K562 (cell line): ENCODE measurements at regions not wholly inside any gene's neighbourhood (a gene's known extent, or its start where the extent isn't known, plus 50 kb on each side); places are given as distances from the start of the nearest gene placed in this dataset.

Experiments
- CBX3 ChIP-seq, 2 experiments: IDR thresholded peaks; 1 replicate in 1 of 2; 2 replicates in 1 of 2; pipeline ENCODE4 v1.6.1; 2012; ENCODE audit warnings: inconsistent platforms in 2 of 2, low read length in 2 of 2, borderline replicate concordance in 1 of 2, control low read depth in 1 of 2
- CBX8 ChIP-seq: fragments of 200-600 bp; sonication (generic); IDR thresholded peaks from 2 replicates; pipeline ENCODE4 v1.6.1; 2012; ENCODE audit warnings: borderline replicate concordance, mixed run types, low read depth, mild to moderate bottlenecking, moderate library complexity, mixed read lengths, low read length, control low read depth, inconsistent platforms; ENCODE audit not compliant: poor library complexity, severe bottlenecking; ENCODE audit errors: extremely low read depth
- ETV6 ChIP-seq, 3 experiments: fragments of 150-350 bp in 1 of 3; sonication (generic) in 1 of 3; formaldehyde crosslinking in 1 of 3; IDR thresholded peaks; 2 replicates each; pipeline versions ENCODE4 v1.6.1 to v1.8.0; 2014 to 2022; ENCODE audit warnings: borderline replicate concordance in 2 of 3, low read depth in 2 of 3, antibody characterized with exemption in 1 of 3, low read length in 1 of 3, mild to moderate bottlenecking in 1 of 3, missing genetic modification reagents in 1 of 3
- FOXA3 ChIP-seq, 2 experiments: fragments of 450-650 bp in 1 of 2; sonication (generic) in 1 of 2; formaldehyde crosslinking; IDR thresholded peaks in 1 of 2; conservative IDR thresholded peaks in 1 of 2; 2 replicates each; pipeline versions ENCODE4 v1.4.0 to v1.8.0; 2020 to 2022; ENCODE audit warnings: mild to moderate bottlenecking in 2 of 2, missing genetic modification reagents in 1 of 2
- GATAD2B ChIP-seq: fragments of 450-650 bp; IDR thresholded peaks from 2 replicates; pipeline ENCODE4 v1.6.1; 2017; ENCODE audit warnings: mild to moderate bottlenecking, borderline replicate concordance
- NCOA2 ChIP-seq, 2 experiments: fragments of 450-650 bp; IDR thresholded peaks; 2 replicates each; pipeline ENCODE4 v1.6.1; 2018; ENCODE audit warnings: mild to moderate bottlenecking in 2 of 2, moderate library complexity in 1 of 2; ENCODE audit not compliant: partially characterized antibody in 2 of 2
- SIRT6 ChIP-seq: IDR thresholded peaks from one replicate; pipeline ENCODE4 v1.6.1; 2012; ENCODE audit warnings: low read depth, mild to moderate bottlenecking, control low read depth, inconsistent platforms, low read length, moderate library complexity
- SMAD2 ChIP-seq: fragments of 150-350 bp; IDR thresholded peaks from 2 replicates; pipeline ENCODE4 v1.6.1; 2014; ENCODE audit warnings: low read depth, mild to moderate bottlenecking, low read length
- TFAM ChIP-seq: fragments of 250-450 bp; sonication (Bioruptor Pico); conservative IDR thresholded peaks from 2 replicates; pipeline ENCODE4 v1.5.0; 2021; ENCODE audit warnings: mild to moderate bottlenecking, moderate library complexity
- TGIF2 ChIP-seq: sonication (generic); formaldehyde crosslinking; IDR thresholded peaks from 2 replicates; pipeline ENCODE4 v1.8.1; 2022; ENCODE audit warnings: mild to moderate bottlenecking, missing genetic modification reagents, moderate library complexity
- ZNF316 ChIP-seq: fragments of 450-650 bp; IDR thresholded peaks from 2 replicates; pipeline ENCODE4 v1.6.1; 2016
- ZNF584 ChIP-seq: fragments of 200-800 bp; sonication (Bioruptor generic); IDR thresholded peaks from 2 replicates; pipeline ENCODE4 v1.6.1; 2016; ENCODE audit warnings: low read depth, mild to moderate bottlenecking, missing genetic modification characterization, missing compliant biosample characterization
- TF ChIP-seq, protein P1 (sequence below): fragments of 450-650 bp; IDR thresholded peaks from 2 replicates; pipeline ENCODE4 v1.6.1; 2016; ENCODE audit warnings: mild to moderate bottlenecking, moderate library complexity
- TF ChIP-seq, protein P2 (sequence below): fragments of 450-650 bp; formaldehyde crosslinking; IDR thresholded peaks from 2 replicates; pipeline ENCODE4 v1.4.0; 2020; ENCODE audit warnings: mild to moderate bottlenecking, moderate library complexity

DNA sequence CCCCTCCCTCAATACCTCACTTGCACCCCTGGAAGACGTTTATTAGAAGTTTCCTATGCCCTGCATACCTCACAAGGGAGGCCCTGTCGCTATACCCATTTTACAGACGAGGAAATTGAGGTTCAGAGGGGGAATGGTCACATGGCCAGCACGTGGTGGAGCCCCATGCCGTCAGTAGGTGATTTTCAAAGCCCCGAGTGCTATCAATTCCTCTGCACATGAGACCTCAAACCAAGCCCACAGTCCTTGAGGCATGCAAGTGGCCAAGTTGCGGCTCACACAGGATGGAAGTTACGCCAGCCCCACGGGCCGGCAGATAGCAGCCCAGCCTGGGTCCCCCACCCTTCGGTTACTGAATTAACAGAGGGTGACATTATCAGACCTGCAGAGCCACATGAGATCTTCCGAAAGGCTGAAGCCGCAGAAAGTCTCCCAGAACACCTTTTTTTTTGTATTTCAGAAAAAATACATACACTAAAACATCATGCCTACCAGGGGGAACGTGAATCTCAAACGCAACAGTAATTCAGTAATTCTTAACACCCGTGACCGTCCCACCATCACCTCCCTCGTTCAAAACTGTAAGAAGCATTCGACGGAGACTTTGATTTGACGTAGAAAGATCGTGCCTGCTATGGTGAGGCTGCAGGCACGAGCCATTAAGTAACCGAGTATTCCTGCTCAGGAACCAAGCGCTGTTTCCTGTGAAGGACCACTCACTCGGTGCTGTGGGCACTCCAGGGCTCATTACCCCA is 129.0 kb downstream of the RFLNA start (continued):
- TF ChIP-seq, protein P1, sequence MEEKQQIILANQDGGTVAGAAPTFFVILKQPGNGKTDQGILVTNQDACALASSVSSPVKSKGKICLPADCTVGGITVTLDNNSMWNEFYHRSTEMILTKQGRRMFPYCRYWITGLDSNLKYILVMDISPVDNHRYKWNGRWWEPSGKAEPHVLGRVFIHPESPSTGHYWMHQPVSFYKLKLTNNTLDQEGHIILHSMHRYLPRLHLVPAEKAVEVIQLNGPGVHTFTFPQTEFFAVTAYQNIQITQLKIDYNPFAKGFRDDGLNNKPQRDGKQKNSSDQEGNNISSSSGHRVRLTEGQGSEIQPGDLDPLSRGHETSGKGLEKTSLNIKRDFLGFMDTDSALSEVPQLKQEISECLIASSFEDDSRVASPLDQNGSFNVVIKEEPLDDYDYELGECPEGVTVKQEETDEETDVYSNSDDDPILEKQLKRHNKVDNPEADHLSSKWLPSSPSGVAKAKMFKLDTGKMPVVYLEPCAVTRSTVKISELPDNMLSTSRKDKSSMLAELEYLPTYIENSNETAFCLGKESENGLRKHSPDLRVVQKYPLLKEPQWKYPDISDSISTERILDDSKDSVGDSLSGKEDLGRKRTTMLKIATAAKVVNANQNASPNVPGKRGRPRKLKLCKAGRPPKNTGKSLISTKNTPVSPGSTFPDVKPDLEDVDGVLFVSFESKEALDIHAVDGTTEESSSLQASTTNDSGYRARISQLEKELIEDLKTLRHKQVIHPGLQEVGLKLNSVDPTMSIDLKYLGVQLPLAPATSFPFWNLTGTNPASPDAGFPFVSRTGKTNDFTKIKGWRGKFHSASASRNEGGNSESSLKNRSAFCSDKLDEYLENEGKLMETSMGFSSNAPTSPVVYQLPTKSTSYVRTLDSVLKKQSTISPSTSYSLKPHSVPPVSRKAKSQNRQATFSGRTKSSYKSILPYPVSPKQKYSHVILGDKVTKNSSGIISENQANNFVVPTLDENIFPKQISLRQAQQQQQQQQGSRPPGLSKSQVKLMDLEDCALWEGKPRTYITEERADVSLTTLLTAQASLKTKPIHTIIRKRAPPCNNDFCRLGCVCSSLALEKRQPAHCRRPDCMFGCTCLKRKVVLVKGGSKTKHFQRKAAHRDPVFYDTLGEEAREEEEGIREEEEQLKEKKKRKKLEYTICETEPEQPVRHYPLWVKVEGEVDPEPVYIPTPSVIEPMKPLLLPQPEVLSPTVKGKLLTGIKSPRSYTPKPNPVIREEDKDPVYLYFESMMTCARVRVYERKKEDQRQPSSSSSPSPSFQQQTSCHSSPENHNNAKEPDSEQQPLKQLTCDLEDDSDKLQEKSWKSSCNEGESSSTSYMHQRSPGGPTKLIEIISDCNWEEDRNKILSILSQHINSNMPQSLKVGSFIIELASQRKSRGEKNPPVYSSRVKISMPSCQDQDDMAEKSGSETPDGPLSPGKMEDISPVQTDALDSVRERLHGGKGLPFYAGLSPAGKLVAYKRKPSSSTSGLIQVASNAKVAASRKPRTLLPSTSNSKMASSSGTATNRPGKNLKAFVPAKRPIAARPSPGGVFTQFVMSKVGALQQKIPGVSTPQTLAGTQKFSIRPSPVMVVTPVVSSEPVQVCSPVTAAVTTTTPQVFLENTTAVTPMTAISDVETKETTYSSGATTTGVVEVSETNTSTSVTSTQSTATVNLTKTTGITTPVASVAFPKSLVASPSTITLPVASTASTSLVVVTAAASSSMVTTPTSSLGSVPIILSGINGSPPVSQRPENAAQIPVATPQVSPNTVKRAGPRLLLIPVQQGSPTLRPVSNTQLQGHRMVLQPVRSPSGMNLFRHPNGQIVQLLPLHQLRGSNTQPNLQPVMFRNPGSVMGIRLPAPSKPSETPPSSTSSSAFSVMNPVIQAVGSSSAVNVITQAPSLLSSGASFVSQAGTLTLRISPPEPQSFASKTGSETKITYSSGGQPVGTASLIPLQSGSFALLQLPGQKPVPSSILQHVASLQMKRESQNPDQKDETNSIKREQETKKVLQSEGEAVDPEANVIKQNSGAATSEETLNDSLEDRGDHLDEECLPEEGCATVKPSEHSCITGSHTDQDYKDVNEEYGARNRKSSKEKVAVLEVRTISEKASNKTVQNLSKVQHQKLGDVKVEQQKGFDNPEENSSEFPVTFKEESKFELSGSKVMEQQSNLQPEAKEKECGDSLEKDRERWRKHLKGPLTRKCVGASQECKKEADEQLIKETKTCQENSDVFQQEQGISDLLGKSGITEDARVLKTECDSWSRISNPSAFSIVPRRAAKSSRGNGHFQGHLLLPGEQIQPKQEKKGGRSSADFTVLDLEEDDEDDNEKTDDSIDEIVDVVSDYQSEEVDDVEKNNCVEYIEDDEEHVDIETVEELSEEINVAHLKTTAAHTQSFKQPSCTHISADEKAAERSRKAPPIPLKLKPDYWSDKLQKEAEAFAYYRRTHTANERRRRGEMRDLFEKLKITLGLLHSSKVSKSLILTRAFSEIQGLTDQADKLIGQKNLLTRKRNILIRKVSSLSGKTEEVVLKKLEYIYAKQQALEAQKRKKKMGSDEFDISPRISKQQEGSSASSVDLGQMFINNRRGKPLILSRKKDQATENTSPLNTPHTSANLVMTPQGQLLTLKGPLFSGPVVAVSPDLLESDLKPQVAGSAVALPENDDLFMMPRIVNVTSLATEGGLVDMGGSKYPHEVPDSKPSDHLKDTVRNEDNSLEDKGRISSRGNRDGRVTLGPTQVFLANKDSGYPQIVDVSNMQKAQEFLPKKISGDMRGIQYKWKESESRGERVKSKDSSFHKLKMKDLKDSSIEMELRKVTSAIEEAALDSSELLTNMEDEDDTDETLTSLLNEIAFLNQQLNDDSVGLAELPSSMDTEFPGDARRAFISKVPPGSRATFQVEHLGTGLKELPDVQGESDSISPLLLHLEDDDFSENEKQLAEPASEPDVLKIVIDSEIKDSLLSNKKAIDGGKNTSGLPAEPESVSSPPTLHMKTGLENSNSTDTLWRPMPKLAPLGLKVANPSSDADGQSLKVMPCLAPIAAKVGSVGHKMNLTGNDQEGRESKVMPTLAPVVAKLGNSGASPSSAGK = peak; percentile 84
- peak in 1 of 2 experiments; percentile 61; a peak in 1 of 4 replicates for TF ChIP-seq FOXA3 (CRISPR knock-in tag; conservative IDR thresholded peaks at IDR 0.05 in 1 of 2, IDR thresholded peaks at IDR 0.05 in 1 of 2)
- TF ChIP-seq ZNF316 = no peak
- peak in 1 of 2 experiments; percentile 77; a peak in 1 of 3 replicates for TF ChIP-seq CBX3 (IDR thresholded peaks at IDR 0.05; ENCODE audit: borderline replicate concordance in 1 of 2, low read length in 2 of 2)
- no peak for TF ChIP-seq TFAM (CRISPR knock-in tag)
- no peak for TF ChIP-seq SMAD2
- TF ChIP-seq, protein P2, sequence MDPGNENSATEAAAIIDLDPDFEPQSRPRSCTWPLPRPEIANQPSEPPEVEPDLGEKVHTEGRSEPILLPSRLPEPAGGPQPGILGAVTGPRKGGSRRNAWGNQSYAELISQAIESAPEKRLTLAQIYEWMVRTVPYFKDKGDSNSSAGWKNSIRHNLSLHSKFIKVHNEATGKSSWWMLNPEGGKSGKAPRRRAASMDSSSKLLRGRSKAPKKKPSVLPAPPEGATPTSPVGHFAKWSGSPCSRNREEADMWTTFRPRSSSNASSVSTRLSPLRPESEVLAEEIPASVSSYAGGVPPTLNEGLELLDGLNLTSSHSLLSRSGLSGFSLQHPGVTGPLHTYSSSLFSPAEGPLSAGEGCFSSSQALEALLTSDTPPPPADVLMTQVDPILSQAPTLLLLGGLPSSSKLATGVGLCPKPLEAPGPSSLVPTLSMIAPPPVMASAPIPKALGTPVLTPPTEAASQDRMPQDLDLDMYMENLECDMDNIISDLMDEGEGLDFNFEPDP (CRISPR knock-in tag) = no peak
- TF ChIP-seq ETV6 (IDR thresholded peaks at IDR 0.05; ENCODE audit: borderline replicate concordance in 1 of 2, low read depth in 2 of 2, low read length in 1 of 2) = no peak
- TF ChIP-seq ETV6 (CRISPR knock-in tag; IDR thresholded peaks at IDR 0.05; ENCODE audit: borderline replicate concordance) = no peak
- TF ChIP-seq NCOA2 (IDR thresholded peaks at IDR 0.05; ENCODE audit: partially characterized antibody in 2 of 2) = no peak
- TF ChIP-seq CBX8 = no peak
- TF ChIP-seq SIRT6 = no peak
- no peak for TF ChIP-seq ZNF584 (CRISPR knock-in tag)
- TF ChIP-seq TGIF2 (CRISPR knock-in tag) = no peak
- no peak for TF ChIP-seq GATAD2B
